NCI-H146 treated with DMSO at 0.1 percent for 48 hours (cell line): ENCODE measurements at regions not wholly inside any gene's neighbourhood (a gene's known extent, or its start where the extent isn't known, plus 50 kb on each side); places are given as distances from the start of the nearest gene placed in this dataset.
"Not testable (repeated sequence)": the region's sequence is repeated elsewhere in the genome, so short reads cannot be mapped to it uniquely, and the experiment has no call there.

Experiments
- DNase-seq: peaks from one replicate; lab custom pipeline; 2025; ENCODE audit not compliant: unreplicated experiment; lab: John Stamatoyannopoulos, UW

GRCh38 chr17:16844669-16845068 is 127.2 kb downstream of the TNFRSF13B start:
- not testable (repeated sequence) for DNase-seq

- not testable (repeated sequence) for DNase-seq
Observed at GRCh38 chr17:16843511-16843910, 128.4 kb downstream of the TNFRSF13B start.

- DNase-seq = not testable (repeated sequence)
Observed at GRCh38 chr17:16842346-16842745, 129.6 kb downstream of the TNFRSF13B start.

GRCh38 chr17:16841896-16842295 is 130.0 kb downstream of the TNFRSF13B start:
- DNase-seq = not testable (repeated sequence)

GRCh38 chr17:16840219-16840618 is 131.7 kb downstream of the TNFRSF13B start:
- not testable (repeated sequence) for DNase-seq

- DNase-seq = not testable (repeated sequence)
Observed at GRCh38 chr17:16839242-16840175, 132.4 kb downstream of the TNFRSF13B start.

GRCh38 chr17:16838795-16839194 is 133.1 kb downstream of the TNFRSF13B start:
- DNase-seq = not testable (repeated sequence)

GRCh38 chr17:16838287-16838686 is 133.6 kb downstream of the TNFRSF13B start:
- not testable (repeated sequence) for DNase-seq

- DNase-seq = not testable (repeated sequence)
Observed at GRCh38 chr17:16837468-16838266, 134.3 kb downstream of the TNFRSF13B start.

- DNase-seq = not testable (repeated sequence)
Observed at GRCh38 chr17:16836315-16836915, 135.5 kb downstream of the TNFRSF13B start.

- DNase-seq = not testable (repeated sequence)
Observed at GRCh38 chr17:16833517-16833916, 138.4 kb downstream of the TNFRSF13B start.

GRCh38 chr17:16832853-16833252 is 139.1 kb downstream of the TNFRSF13B start:
- not testable (repeated sequence) for DNase-seq

- not testable (repeated sequence) for DNase-seq
Observed at GRCh38 chr17:16832206-16832605, 139.7 kb downstream of the TNFRSF13B start.

GRCh38 chr17:16830770-16831169 is 140.7 kb downstream of the CCDC144A start:
- DNase-seq = not testable (repeated sequence)

- DNase-seq = not testable (repeated sequence)
Observed at GRCh38 chr17:16830219-16830618, 140.2 kb downstream of the CCDC144A start.
